ENCODE measurements at regions not wholly inside any gene's neighbourhood (a gene's known extent, or its start where the extent isn't known, plus 50 kb on each side); places are given as distances from the start of the nearest gene placed in this dataset.

GRCh38 chr5:106766916-106767315, 903.8 kb downstream of the EFNA5 start:
- Histone ChIP-seq H4K20me1 (ENCODE audit: insufficient read depth) (no peaks in the 10 kb centered on the region), H3K79me2 (ENCODE audit: insufficient read depth) (no peaks in the 10 kb centered on the region), H3K4me3 (ENCODE audit: low read depth in 2 of 2, low read length in 1 of 2) (no peak overlapping the region), H3K9me2 (no peaks in the 10 kb centered on the region), H3F3A (replicated peaks; ENCODE audit: insufficient read depth) (no peaks in the 10 kb centered on the region), H3K4me1 (ENCODE audit: control insufficient read depth in 1 of 2, insufficient read depth in 2 of 2, low read depth in 1 of 2, low read length in 1 of 2) (no peaks in the 10 kb centered on the region; a peak in 1 of 4 replicates), H2AFZ (ENCODE audit: low read depth) (no peak overlapping the region), H3K27me3 (ENCODE audit: insufficient read depth) (no peaks in the 10 kb centered on the region), H3K9ac (no peak overlapping the region), H3K36me3 (replicated peaks in 1 of 2; ENCODE audit: control insufficient read depth in 1 of 2, insufficient read depth in 2 of 2, low read length in 1 of 2) (no peaks in the 10 kb centered on the region), H3K27ac (ENCODE audit: low read depth in 2 of 2, low read length in 1 of 2) (no peak overlapping the region), H3K9me3 (no peaks in the 10 kb centered on the region), H3K4me2 (no peak overlapping the region)
- CTCF ChIA-PET: no interaction called here
- no peak for DNase-seq
- 93% methylated on average over 2 of the region's 2 CpGs for WGBS (ENCODE audit: low lambda C conversion rate)
- POLR2A ChIA-PET: no interaction called here
- TF ChIP-seq USF1 (IDR thresholded peaks at IDR 0.05; ENCODE audit: borderline replicate concordance, low read depth) (no peak), FOXJ3 (CRISPR knock-in tag; IDR thresholded peaks at IDR 0.05) (no peak), CTCF (IDR thresholded peaks at IDR 0.05) (no peak), EZH2phosphoT487 (IDR thresholded peaks at IDR 0.05; ENCODE audit: borderline replicate concordance, low read depth) (no peak)

- no peaks in the 10 kb centered on the region for H3K9me2 ChIP-seq
- no peaks in the 10 kb centered on the region for H3K36me3 ChIP-seq (replicated peaks in 1 of 2; ENCODE audit: control insufficient read depth in 1 of 2, insufficient read depth in 2 of 2, low read length in 1 of 2)
- DNase-seq: no peak
- no peak overlapping the region for H3K9ac ChIP-seq
- H3K4me2 ChIP-seq: no peak overlapping the region
- ChIA-PET POLR2A (no interaction called here), CTCF (interaction anchor here (0.6 kb wide), 1 partner anchor 47 kb away, joined by 3 read pairs; no protein-coding TSS in a partner anchor)
- TF ChIP-seq REST (IDR thresholded peaks at IDR 0.05; ENCODE audit: low read depth, low read length) (no peak), NRF1 (IDR thresholded peaks at IDR 0.05; ENCODE audit: low read depth, low read length) (no peak), POLR2AphosphoS5 (IDR thresholded peaks at IDR 0.05; ENCODE audit: low read depth, low read length) (no peak), RXRA (IDR thresholded peaks at IDR 0.05; ENCODE audit: borderline replicate concordance, low read depth) (no peak), TEAD4 (IDR thresholded peaks at IDR 0.05; ENCODE audit: borderline replicate concordance, insufficient read depth) (no peak), USF1 (IDR thresholded peaks at IDR 0.05; ENCODE audit: borderline replicate concordance, low read depth) (no peak), ELF1 (IDR thresholded peaks at IDR 0.05) (no peak), MEF2A (IDR thresholded peaks at IDR 0.05; ENCODE audit: borderline replicate concordance, low read depth) (no peak), EP300 (IDR thresholded peaks at IDR 0.05; ENCODE audit: borderline replicate concordance in 1 of 2, low read depth in 1 of 2, low read length in 1 of 2) (no peak), PBX3 (IDR thresholded peaks at IDR 0.05) (no peak), CTCF (IDR thresholded peaks at IDR 0.05) (no peak), TAF1 (IDR thresholded peaks at IDR 0.05; ENCODE audit: borderline replicate concordance, low read depth, low read length) (no peak), TCF12 (IDR thresholded peaks at IDR 0.05) (no peak)
- no peaks in the 10 kb centered on the region for H3K27me3 ChIP-seq (ENCODE audit: insufficient read depth)
- H3F3A ChIP-seq (replicated peaks; ENCODE audit: insufficient read depth): no peaks in the 10 kb centered on the region
- no peaks in the 10 kb centered on the region for H3K9me3 ChIP-seq
- H3K4me3 ChIP-seq (ENCODE audit: low read depth in 2 of 2, low read length in 1 of 2): no peak overlapping the region
- H3K4me1 ChIP-seq (ENCODE audit: control insufficient read depth in 1 of 2, insufficient read depth in 2 of 2, low read depth in 1 of 2, low read length in 1 of 2): no peaks in the 10 kb centered on the region; a peak in 1 of 4 replicates
- H4K20me1 ChIP-seq (ENCODE audit: insufficient read depth): no peaks in the 10 kb centered on the region
- H3K79me2 ChIP-seq (ENCODE audit: insufficient read depth): no peaks in the 10 kb centered on the region
- no peak overlapping the region for H3K27ac ChIP-seq (ENCODE audit: low read depth in 2 of 2, low read length in 1 of 2)
- 75% methylated on average over 3 of the region's 3 CpGs for WGBS (ENCODE audit: low lambda C conversion rate)
- H2AFZ ChIP-seq (ENCODE audit: low read depth): no peak overlapping the region
Observed at GRCh38 chr5:106759581-106759980, 911.2 kb downstream of the EFNA5 start.
